Upper lobe of left lung (tissue), 6 donors: ENCODE measurements at regions not wholly inside any gene's neighbourhood (a gene's known extent, or its start where the extent isn't known, plus 50 kb on each side); places are given as distances from the start of the nearest gene placed in this dataset.

Source experiments
- ATAC-seq, 2 donors: fragments of 200-7000 bp; cut with Tn5 transposase; one replicate each; pipeline ENCODE4 v1.9.1; 2022; ENCODE audit warnings: mild to moderate bottlenecking in 2 of 2, moderate library complexity in 2 of 2; ENCODE audit not compliant: low FRiP score in 2 of 2
- DNase-seq, 2 donors: peaks; one replicate each; pipeline ENCODE4 v3.0.0-alpha.2; 2019 to 2020
- H3K27ac ChIP-seq, 4 donors: fragments of 200-600 bp; sonication (generic); one replicate each; pipeline ENCODE4 v1.5.1; 2016 to 2019
- H3K27me3 ChIP-seq, 4 donors: fragments of 200-600 bp; sonication (generic); one replicate each; pipeline ENCODE4 v1.5.1; 2017 to 2019
- H3K36me3 ChIP-seq, 4 donors: fragments of 200-600 bp; sonication (generic); one replicate each; pipeline ENCODE4 v1.5.1; 2016 to 2019
- H3K4me1 ChIP-seq, 4 donors: fragments of 200-600 bp; sonication (generic); one replicate each; pipeline ENCODE4 v1.5.1; 2018 to 2019
- H3K4me3 ChIP-seq, 4 donors: fragments of 200-600 bp; sonication (generic); one replicate each; pipeline ENCODE4 v1.5.1; 2017 to 2019; ENCODE audit warnings: mild to moderate bottlenecking in 2 of 4, moderate library complexity in 1 of 4
- H3K9me3 ChIP-seq, 4 donors: fragments of 200-600 bp; sonication (generic); one replicate each; pipeline ENCODE4 v1.5.1; 2018 to 2019
- CTCF ChIP-seq, 6 experiments: fragments of 450-650 bp in 4 of 6; fragments of 200-600 bp in 2 of 6; sonication (generic) in 2 of 6; IDR thresholded peaks; one replicate each; pipeline ENCODE4 v1.5.1; 2016 to 2019; ENCODE audit warnings: antibody characterized with exemption in 6 of 6
- EP300 ChIP-seq, 4 donors: sonication (generic); formaldehyde crosslinking; IDR thresholded peaks; one replicate each; pipeline ENCODE4 v1.5.1; 2017; ENCODE audit warnings: antibody characterized with exemption in 4 of 4, control low read depth in 2 of 4
- POLR2A ChIP-seq, 4 donors: fragments of 450-650 bp; IDR thresholded peaks; one replicate each; pipeline ENCODE4 v1.5.1; 2016 to 2017; ENCODE audit warnings: antibody characterized with exemption in 4 of 4, mild to moderate bottlenecking in 2 of 4
- POLR2AphosphoS5 ChIP-seq, 2 donors: sonication (generic); formaldehyde crosslinking; IDR thresholded peaks; one replicate each; pipeline ENCODE4 v1.5.1; 2017; ENCODE audit warnings: antibody characterized with exemption in 2 of 2
- WGBS, 2 donors: methylation state at CpG; one replicate each; pipeline ENCODE4 v1.1.5; 2017 to 2018; 5-methylcytosine and 5-hydroxymethylcytosine counted together
- donor health status: DM: no; HTN: no; CAD: no; lungs with moderate emphysema.
- donor health status: DM: no; HTN: yes; CAD: no; lungs with severe emphysema.

DNA sequence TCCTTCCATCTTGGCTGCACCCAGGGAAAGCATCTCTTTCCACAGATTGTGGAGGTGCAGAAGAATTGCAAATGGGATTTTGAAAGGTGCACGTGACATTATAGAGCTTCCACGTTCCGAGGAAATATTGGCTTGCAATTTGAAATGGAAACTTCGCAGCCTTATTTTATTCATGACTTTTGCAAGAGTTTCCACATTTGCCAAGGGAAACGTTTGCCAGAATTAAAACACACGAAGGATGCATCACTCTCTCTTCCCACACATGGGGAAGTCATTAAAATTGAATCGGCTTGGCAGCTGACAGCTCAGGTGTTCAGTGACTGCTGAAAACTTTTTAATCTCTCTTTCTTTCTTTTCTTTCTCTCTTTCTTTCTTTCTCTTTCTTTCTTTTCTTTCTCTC lies 475.4 kb upstream of the IGFBP3 start:
- H3K9me3 ChIP-seq = no peaks in the 10 kb centered on the region
- no peaks in the 10 kb centered on the region for H3K36me3 ChIP-seq
- no peak overlapping the region for H3K27ac ChIP-seq
- no peaks in the 10 kb centered on the region for H3K4me1 ChIP-seq
- no peak overlapping the region for H3K4me3 ChIP-seq
- no peaks in the 10 kb centered on the region for H3K27me3 ChIP-seq
- WGBS, 2 donors = 77 to 79% methylated on average over 7 of the region's 7 CpGs
- no peak for TF ChIP-seq EP300 (IDR thresholded peaks at IDR 0.05)
- no peak for TF ChIP-seq CTCF (IDR thresholded peaks at IDR 0.05)
- TF ChIP-seq POLR2A (IDR thresholded peaks at IDR 0.05) = no peak
- TF ChIP-seq POLR2AphosphoS5 (IDR thresholded peaks at IDR 0.05) = no peak
- DNase-seq = no peak
- no peak for ATAC-seq

DNA sequence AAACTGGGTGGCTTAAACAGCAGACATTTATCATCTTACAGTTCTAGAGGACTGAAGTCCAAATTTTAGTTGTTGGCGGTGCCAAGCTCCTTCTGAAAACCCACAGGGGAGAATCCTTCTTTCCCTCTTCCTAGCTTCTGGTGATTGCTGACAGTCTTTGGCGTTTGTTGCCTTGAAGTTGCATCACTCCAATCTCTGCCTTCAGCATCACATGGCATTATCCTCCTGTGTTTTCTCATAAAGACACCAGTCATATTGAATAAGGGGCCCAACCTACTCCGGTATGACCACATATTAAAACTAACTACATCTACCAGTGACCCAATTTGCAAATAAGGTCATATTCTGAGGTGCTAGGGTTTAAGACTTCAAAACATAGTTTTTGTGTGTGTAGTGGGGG lies 472.1 kb upstream of the IGFBP3 start:
- H3K4me1 ChIP-seq = no peaks in the 10 kb centered on the region
- WGBS, 2 donors = 80 to 83% methylated on average over 3 of the region's 3 CpGs
- H3K36me3 ChIP-seq = no peaks in the 10 kb centered on the region
- DNase-seq (no peak), ATAC-seq (no peak)
- TF ChIP-seq POLR2A (IDR thresholded peaks at IDR 0.05) (no peak), EP300 (IDR thresholded peaks at IDR 0.05) (no peak), CTCF (IDR thresholded peaks at IDR 0.05) (no peak), POLR2AphosphoS5 (IDR thresholded peaks at IDR 0.05) (no peak)
- H3K27ac ChIP-seq = no peak overlapping the region
- H3K9me3 ChIP-seq = no peaks in the 10 kb centered on the region
- no peak overlapping the region for H3K4me3 ChIP-seq
- H3K27me3 ChIP-seq = no peaks in the 10 kb centered on the region

DNA sequence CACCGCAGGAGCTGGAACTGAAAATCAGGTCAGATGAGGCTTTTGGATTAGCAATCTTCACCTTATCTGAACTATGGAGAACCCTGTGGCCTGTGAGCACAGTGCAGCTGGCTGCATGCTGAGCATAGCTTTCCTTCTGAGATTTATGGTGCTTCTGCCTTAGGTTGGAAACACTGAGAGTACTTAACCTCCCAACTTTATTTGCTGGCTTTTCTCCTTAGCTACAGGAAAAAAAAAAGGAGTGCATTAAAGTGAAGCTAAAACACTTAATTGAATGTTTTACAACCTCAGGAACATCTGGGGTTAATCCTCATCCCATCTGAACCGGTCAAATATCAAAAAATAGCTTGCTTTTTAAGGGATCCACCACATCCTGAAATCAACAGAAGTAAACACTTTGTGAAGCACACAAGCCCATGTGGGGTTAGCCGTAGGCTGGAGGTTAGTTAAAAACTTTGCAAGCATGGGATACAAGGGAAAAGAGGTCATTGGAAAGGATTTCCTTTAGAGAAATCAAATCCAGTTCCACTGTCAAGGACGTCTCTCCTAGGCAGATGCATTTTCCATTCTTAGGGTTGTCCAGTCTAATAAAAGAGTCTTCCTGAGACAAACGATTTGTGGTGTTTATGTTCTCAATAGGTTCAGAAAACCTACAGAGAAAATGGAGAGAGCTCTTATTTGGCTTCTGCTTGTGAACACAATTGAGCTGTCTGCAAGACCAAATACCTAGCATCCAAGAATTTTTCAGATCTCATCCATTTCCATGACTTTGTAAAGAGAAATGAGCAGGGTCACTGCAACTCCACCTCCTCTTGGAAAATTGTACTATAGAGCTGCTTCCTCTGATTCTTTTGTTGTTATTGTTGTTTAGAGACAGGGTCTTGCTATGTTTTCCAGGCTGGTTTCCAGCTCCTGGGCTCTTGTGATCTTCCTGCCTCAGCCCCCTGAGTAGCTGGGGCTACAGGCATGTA lies 470.4 kb upstream of the IGFBP3 start:
- DNase-seq = no peak
- H3K9me3 ChIP-seq = no peaks in the 10 kb centered on the region
- no peak overlapping the region for H3K27ac ChIP-seq
- no peaks in the 10 kb centered on the region for H3K27me3 ChIP-seq
- H3K36me3 ChIP-seq = no peaks in the 10 kb centered on the region
- no peaks in the 10 kb centered on the region for H3K4me1 ChIP-seq
- H3K4me3 ChIP-seq = no peak overlapping the region
- 42 to 50% methylated on average over 5 of the region's 5 CpGs for WGBS, 2 donors
- no peak for TF ChIP-seq EP300 (IDR thresholded peaks at IDR 0.05)
- TF ChIP-seq CTCF (IDR thresholded peaks at IDR 0.05) = no peak
- TF ChIP-seq POLR2A (IDR thresholded peaks at IDR 0.05) = no peak
- no peak for TF ChIP-seq POLR2AphosphoS5 (IDR thresholded peaks at IDR 0.05)
- no peak for ATAC-seq

- Histone ChIP-seq H3K27ac (no peak overlapping the region), H3K27me3 (no peaks in the 10 kb centered on the region), H3K4me3 (no peak overlapping the region), H3K9me3 (no peaks in the 10 kb centered on the region), H3K36me3 (no peaks in the 10 kb centered on the region), H3K4me1 (no peaks in the 10 kb centered on the region)
- DNase-seq (no peak), ATAC-seq (no peak)
- WGBS, 2 donors = 67 to 85% methylated on average over 3 of the region's 3 CpGs
- TF ChIP-seq POLR2A (IDR thresholded peaks at IDR 0.05) (no peak), POLR2AphosphoS5 (IDR thresholded peaks at IDR 0.05) (no peak), EP300 (IDR thresholded peaks at IDR 0.05) (no peak), CTCF (IDR thresholded peaks at IDR 0.05) (no peak)
These were observed 469.0 kb upstream of the IGFBP3 start for GRCh38 chr7:46390042-46390441.

DNA sequence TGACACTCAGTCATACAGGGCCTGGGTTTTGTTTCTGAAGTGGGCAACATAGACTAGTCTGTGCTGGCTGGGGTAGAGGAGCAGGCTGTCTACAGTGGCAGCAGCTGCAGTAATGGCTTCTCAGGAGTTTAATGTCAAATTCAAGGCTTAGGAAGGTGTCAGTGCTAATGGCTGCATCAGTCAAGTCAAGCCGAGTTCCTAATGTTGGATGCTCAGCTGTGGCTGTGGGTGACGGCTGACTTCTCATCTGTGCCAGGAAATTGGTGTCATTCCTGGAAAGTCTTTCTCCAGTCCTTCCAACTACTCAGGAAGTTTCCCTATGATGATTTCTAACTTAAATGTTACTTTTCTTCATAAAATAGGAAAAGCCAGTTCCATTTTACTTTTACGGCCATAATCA lies 468.1 kb upstream of the IGFBP3 start:
- no peaks in the 10 kb centered on the region for H3K36me3 ChIP-seq
- H3K27me3 ChIP-seq = no peaks in the 10 kb centered on the region
- ATAC-seq (no peak), DNase-seq (no peak)
- no peak overlapping the region for H3K4me3 ChIP-seq
- H3K9me3 ChIP-seq = no peaks in the 10 kb centered on the region
- 80% methylated on average over 3 of the region's 3 CpGs for WGBS, 2 donors
- no peak for TF ChIP-seq EP300 (IDR thresholded peaks at IDR 0.05)
- no peak for TF ChIP-seq POLR2A (IDR thresholded peaks at IDR 0.05)
- TF ChIP-seq CTCF (IDR thresholded peaks at IDR 0.05) = no peak
- TF ChIP-seq POLR2AphosphoS5 (IDR thresholded peaks at IDR 0.05) = no peak
- no peak overlapping the region for H3K27ac ChIP-seq
- H3K4me1 ChIP-seq = no peaks in the 10 kb centered on the region
